ENCODE measurements at regions not wholly inside any gene's neighbourhood (a gene's known extent, or its start where the extent isn't known, plus 50 kb on each side); places are given as distances from the start of the nearest gene placed in this dataset.

GRCh38 chr3:194960446-194961032 lies 274.9 kb downstream of the FAM43A start:
- TF ChIP-seq ZNF121 (tag by site-specific recombination; IDR thresholded peaks at IDR 0.05) (no peak), ZXDB (tag by site-specific recombination; IDR thresholded peaks at IDR 0.05) (no peak), SETDB1 (IDR thresholded peaks at IDR 0.05; ENCODE audit: insufficient read length, low read length) (no peak), ZFP41 (tag by site-specific recombination; IDR thresholded peaks at IDR 0.05; ENCODE audit: borderline replicate concordance) (no peak), ZNF837 (tag by site-specific recombination; IDR thresholded peaks at IDR 0.05) (no peak), HOXA7 (CRISPR knock-in tag; IDR thresholded peaks at IDR 0.05; ENCODE audit: borderline replicate concordance) (no peak), ZNF140 (tag by site-specific recombination; IDR thresholded peaks at IDR 0.05) (no peak), TCF7L2 (IDR thresholded peaks at IDR 0.05; ENCODE audit: borderline replicate concordance, low read depth, low read length) (no peak), ZNF174 (tag by site-specific recombination; IDR thresholded peaks at IDR 0.05) (no peak), PRDM10 (tag by site-specific recombination; IDR thresholded peaks at IDR 0.05) (no peak)
- TF ChIP-seq, protein P1, sequence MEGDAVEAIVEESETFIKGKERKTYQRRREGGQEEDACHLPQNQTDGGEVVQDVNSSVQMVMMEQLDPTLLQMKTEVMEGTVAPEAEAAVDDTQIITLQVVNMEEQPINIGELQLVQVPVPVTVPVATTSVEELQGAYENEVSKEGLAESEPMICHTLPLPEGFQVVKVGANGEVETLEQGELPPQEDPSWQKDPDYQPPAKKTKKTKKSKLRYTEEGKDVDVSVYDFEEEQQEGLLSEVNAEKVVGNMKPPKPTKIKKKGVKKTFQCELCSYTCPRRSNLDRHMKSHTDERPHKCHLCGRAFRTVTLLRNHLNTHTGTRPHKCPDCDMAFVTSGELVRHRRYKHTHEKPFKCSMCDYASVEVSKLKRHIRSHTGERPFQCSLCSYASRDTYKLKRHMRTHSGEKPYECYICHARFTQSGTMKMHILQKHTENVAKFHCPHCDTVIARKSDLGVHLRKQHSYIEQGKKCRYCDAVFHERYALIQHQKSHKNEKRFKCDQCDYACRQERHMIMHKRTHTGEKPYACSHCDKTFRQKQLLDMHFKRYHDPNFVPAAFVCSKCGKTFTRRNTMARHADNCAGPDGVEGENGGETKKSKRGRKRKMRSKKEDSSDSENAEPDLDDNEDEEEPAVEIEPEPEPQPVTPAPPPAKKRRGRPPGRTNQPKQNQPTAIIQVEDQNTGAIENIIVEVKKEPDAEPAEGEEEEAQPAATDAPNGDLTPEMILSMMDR (tag by site-specific recombination; IDR thresholded peaks at IDR 0.05) = no peak
